Spleen (tissue), 7 donors: ENCODE measurements at regions not wholly inside any gene's neighbourhood (a gene's known extent, or its start where the extent isn't known, plus 50 kb on each side); places are given as distances from the start of the nearest gene placed in this dataset.

Experiments
- CTCF ChIP-seq, 11 experiments: fragments of 200-600 bp in 7 of 11; fragments of 450-650 bp in 4 of 11; sonication (generic) in 4 of 11; IDR thresholded peaks in 8 of 11; conservative IDR thresholded peaks in 3 of 11; 1 replicate in 7 of 11; 2 replicates in 4 of 11; pipeline versions ENCODE4 v1.4.0 to v1.8.0; 2016 to 2021; ENCODE audit warnings: antibody characterized with exemption in 11 of 11, inconsistent platforms in 4 of 11, mild to moderate bottlenecking in 1 of 11
- POLR2A ChIP-seq, 3 donors: fragments of 450-650 bp; IDR thresholded peaks; one replicate each; pipeline ENCODE4 v1.5.1; 2017; ENCODE audit warnings: antibody characterized with exemption in 3 of 3, mild to moderate bottlenecking in 1 of 3
- POLR2AphosphoS5 ChIP-seq, 3 donors: sonication (generic); formaldehyde crosslinking; IDR thresholded peaks; one replicate each; pipeline ENCODE4 v1.5.1; 2017; ENCODE audit warnings: antibody characterized with exemption in 3 of 3
- donor health status: DM: no; HTN: no; CAD: no; lungs with moderate emphysema.
- donor health status: DM: no; HTN: no; CAD: no.
- donor health status: DM: no; HTN: no; CAD: no.

GRCh38 chr10:42961796-42962109, 115.1 kb upstream of the RET start:
- TF ChIP-seq POLR2A (IDR thresholded peaks at IDR 0.05) (no peak), POLR2AphosphoS5 (IDR thresholded peaks at IDR 0.05) (no peak), CTCF (IDR thresholded peaks at IDR 0.05 in 8 of 11, conservative IDR thresholded peaks at IDR 0.05 in 3 of 11) (no peak)
